HEK293 (cell line): ENCODE measurements at regions not wholly inside any gene's neighbourhood (a gene's known extent, or its start where the extent isn't known, plus 50 kb on each side); places are given as distances from the start of the nearest gene placed in this dataset.

ENCODE experiments used
- CTCF ChIP-seq: fragments of 450-650 bp; formaldehyde crosslinking; IDR thresholded peaks from 2 replicates; pipeline ENCODE4 v1.5.1; 2016; ENCODE audit warnings: missing biosample characterization, missing genetic modification characterization
- ZFP37 ChIP-seq: fragments of 450-650 bp; formaldehyde crosslinking; IDR thresholded peaks from 2 replicates; pipeline ENCODE4 v1.5.1; 2016; ENCODE audit warnings: missing biosample characterization, missing genetic modification characterization
- ZNF24 ChIP-seq: fragments of 450-650 bp; formaldehyde crosslinking; IDR thresholded peaks from 2 replicates; pipeline ENCODE4 v1.5.1; 2016; ENCODE audit warnings: missing biosample characterization, missing genetic modification characterization

GRCh38 chr18:65326805-65327204 lies 424.0 kb upstream of the CDH7 start:
- no peak for TF ChIP-seq ZNF24 (tag by site-specific recombination)
- no peak for TF ChIP-seq CTCF (tag by site-specific recombination)
- TF ChIP-seq ZFP37 (tag by site-specific recombination) = no peak
